ENCODE measurements at regions not wholly inside any gene's neighbourhood (a gene's known extent, or its start where the extent isn't known, plus 50 kb on each side); places are given as distances from the start of the nearest gene placed in this dataset.

DNA sequence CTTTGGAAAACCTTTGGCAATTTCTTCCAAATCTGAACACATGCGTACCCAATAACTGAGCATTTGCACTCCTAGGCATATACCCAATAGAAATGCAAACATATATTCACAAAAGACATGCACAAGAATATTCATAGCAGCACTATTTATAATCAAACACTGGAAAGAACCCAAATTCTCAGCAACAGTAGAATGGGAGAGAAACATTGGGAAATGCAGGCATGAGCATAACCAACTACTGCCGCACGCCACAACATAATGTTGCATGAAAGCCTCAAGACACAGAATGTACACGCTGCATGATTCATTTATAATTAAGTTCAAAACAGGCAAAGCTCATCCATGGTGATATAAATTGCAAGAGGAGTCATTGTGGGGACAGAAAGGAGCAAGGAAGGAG lies 69.5 kb upstream of the FBXO28 start:
- TF ChIP-seq, protein P1, sequence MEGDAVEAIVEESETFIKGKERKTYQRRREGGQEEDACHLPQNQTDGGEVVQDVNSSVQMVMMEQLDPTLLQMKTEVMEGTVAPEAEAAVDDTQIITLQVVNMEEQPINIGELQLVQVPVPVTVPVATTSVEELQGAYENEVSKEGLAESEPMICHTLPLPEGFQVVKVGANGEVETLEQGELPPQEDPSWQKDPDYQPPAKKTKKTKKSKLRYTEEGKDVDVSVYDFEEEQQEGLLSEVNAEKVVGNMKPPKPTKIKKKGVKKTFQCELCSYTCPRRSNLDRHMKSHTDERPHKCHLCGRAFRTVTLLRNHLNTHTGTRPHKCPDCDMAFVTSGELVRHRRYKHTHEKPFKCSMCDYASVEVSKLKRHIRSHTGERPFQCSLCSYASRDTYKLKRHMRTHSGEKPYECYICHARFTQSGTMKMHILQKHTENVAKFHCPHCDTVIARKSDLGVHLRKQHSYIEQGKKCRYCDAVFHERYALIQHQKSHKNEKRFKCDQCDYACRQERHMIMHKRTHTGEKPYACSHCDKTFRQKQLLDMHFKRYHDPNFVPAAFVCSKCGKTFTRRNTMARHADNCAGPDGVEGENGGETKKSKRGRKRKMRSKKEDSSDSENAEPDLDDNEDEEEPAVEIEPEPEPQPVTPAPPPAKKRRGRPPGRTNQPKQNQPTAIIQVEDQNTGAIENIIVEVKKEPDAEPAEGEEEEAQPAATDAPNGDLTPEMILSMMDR (IDR thresholded peaks at IDR 0.05), result no peak
- TF ChIP-seq POLR2A (IDR thresholded peaks at IDR 0.05), result no peak

All from lower leg skin (tissue), 3 donors.